H9 (cell line): ENCODE measurements at regions not wholly inside any gene's neighbourhood (a gene's known extent, or its start where the extent isn't known, plus 50 kb on each side); places are given as distances from the start of the nearest gene placed in this dataset.

Source experiments
- DNase-seq: peaks from one replicate; pipeline ENCODE4 v3.0.0-alpha.2; 2017
- H2AFZ ChIP-seq: one replicate; pipeline ENCODE4 v1.6.1; 2013; ENCODE audit warnings: mild to moderate bottlenecking, low read length, control low read depth, moderate library complexity
- H2AK5ac ChIP-seq: 2 replicates; pipeline ENCODE4 v1.6.1; 2013; ENCODE audit warnings: low read length, control low read depth, mixed read lengths; ENCODE audit not compliant: insufficient read length
- H2BK120ac ChIP-seq: one replicate; pipeline ENCODE4 v1.6.1; 2013; ENCODE audit warnings: low read depth, mild to moderate bottlenecking, low read length, control low read depth, inconsistent platforms; ENCODE audit not compliant: poor library complexity, severe bottlenecking
- H2BK12ac ChIP-seq: 2 replicates; pipeline ENCODE4 v1.6.1; 2013; ENCODE audit warnings: low read length, control low read depth, mixed read lengths, low read depth; ENCODE audit not compliant: insufficient read length
- H2BK15ac ChIP-seq: 2 replicates; pipeline ENCODE4 v1.6.1; 2013; ENCODE audit warnings: low read depth, low read length, control low read depth
- H2BK20ac ChIP-seq: one replicate; pipeline ENCODE4 v1.6.1; 2013; ENCODE audit warnings: low read depth, mild to moderate bottlenecking, low read length, control low read depth, inconsistent platforms; ENCODE audit not compliant: poor library complexity, severe bottlenecking
- H2BK5ac ChIP-seq: 2 replicates; pipeline ENCODE4 v1.6.1; 2013; ENCODE audit warnings: low read length, control low read depth, mixed read lengths; ENCODE audit not compliant: insufficient read length
- H3K14ac ChIP-seq: 2 replicates; pipeline ENCODE4 v1.6.1; 2013; ENCODE audit warnings: low read length, control low read depth; ENCODE audit not compliant: insufficient read depth
- H3K18ac ChIP-seq: 2 replicates; pipeline ENCODE4 v1.6.1; 2013; ENCODE audit warnings: low read depth, mild to moderate bottlenecking, mixed read lengths, low read length, control low read depth; ENCODE audit not compliant: insufficient read length
- H3K23ac ChIP-seq: 2 replicates; pipeline ENCODE4 v1.6.1; 2013; ENCODE audit warnings: low read length, control low read depth, mixed read lengths, low read depth; ENCODE audit not compliant: insufficient read length
- H3K23me2 ChIP-seq: 2 replicates; pipeline ENCODE4 v1.6.1; 2013; ENCODE audit warnings: low read depth, mild to moderate bottlenecking, mixed read lengths, low read length, control low read depth; ENCODE audit not compliant: insufficient read length, poor library complexity, severe bottlenecking
- H3K27ac ChIP-seq: 2 replicates; pipeline ENCODE4 v1.5.1; 2013; ENCODE audit warnings: low read length, control low read depth, mixed read lengths, low read depth; ENCODE audit not compliant: insufficient read length
- H3K27me3 ChIP-seq: 2 replicates; pipeline ENCODE4 v1.6.1; 2013; ENCODE audit warnings: low read length, control low read depth, inconsistent platforms; ENCODE audit not compliant: insufficient read depth
- H3K4ac ChIP-seq: 2 replicates; pipeline ENCODE4 v1.6.1; 2013; ENCODE audit warnings: low read depth, mild to moderate bottlenecking, control low read depth, inconsistent platforms, low read length, moderate library complexity
- H3K4me1 ChIP-seq: 2 replicates; pipeline ENCODE4 v1.6.1; 2013; ENCODE audit warnings: low read length, control low read depth, inconsistent platforms; ENCODE audit not compliant: insufficient read depth
- H3K4me2 ChIP-seq: 2 replicates; pipeline ENCODE4 v1.6.1; 2013; ENCODE audit warnings: low read length, control low read depth, mixed read lengths; ENCODE audit not compliant: insufficient read length, insufficient read depth
- H3K56ac ChIP-seq: 2 replicates; pipeline ENCODE4 v1.6.1; 2013; ENCODE audit warnings: low read depth, mild to moderate bottlenecking, mixed read lengths, low read length, control low read depth; ENCODE audit not compliant: insufficient read length
- H3K79me1 ChIP-seq: 2 replicates; pipeline ENCODE4 v1.6.1; 2013; ENCODE audit warnings: low read depth, mild to moderate bottlenecking, moderate library complexity, low read length, control low read depth, inconsistent platforms; ENCODE audit not compliant: insufficient read depth, poor library complexity, severe bottlenecking
- H3K79me2 ChIP-seq: 2 replicates; pipeline ENCODE4 v1.6.1; 2013; ENCODE audit warnings: low read length, control low read depth, inconsistent platforms; ENCODE audit not compliant: insufficient read depth
- H3K9ac ChIP-seq: 2 replicates; pipeline ENCODE4 v1.6.1; 2013; ENCODE audit warnings: low read length, control low read depth, mixed read lengths; ENCODE audit not compliant: insufficient read length; ENCODE audit errors: extremely low read depth
- H3K9me3 ChIP-seq: one replicate; pipeline ENCODE4 v1.6.1; 2013; ENCODE audit warnings: low read depth, low read length, inconsistent platforms; ENCODE audit not compliant: control insufficient read depth
- H3T11ph ChIP-seq: one replicate; pipeline ENCODE4 v1.6.1; 2013; ENCODE audit warnings: mild to moderate bottlenecking, low read length, control low read depth, inconsistent platforms
- H4K20me1 ChIP-seq: one replicate; pipeline ENCODE4 v1.6.1; 2013; ENCODE audit not compliant: control insufficient read depth, insufficient read length, insufficient read depth
- H4K5ac ChIP-seq: 2 replicates; pipeline ENCODE4 v1.6.1; 2013; ENCODE audit warnings: low read depth, mild to moderate bottlenecking, mixed read lengths, low read length, control low read depth; ENCODE audit not compliant: insufficient read length
- H4K8ac ChIP-seq: replicated peaks from 2 replicates; pipeline ENCODE4 v1.6.1; 2013; ENCODE audit warnings: low read length, control low read depth, mixed read lengths, low read depth; ENCODE audit not compliant: insufficient read length
- H4K91ac ChIP-seq: 2 replicates; pipeline ENCODE4 v1.6.1; 2013; ENCODE audit warnings: low read depth, mild to moderate bottlenecking, moderate library complexity, mixed read lengths, low read length, control low read depth; ENCODE audit not compliant: insufficient read length
- H3K27ac Mint-ChIP-seq, 3 experiments: 2 replicates in 2 of 3; 3 replicates in 1 of 3; pipeline ENCODE4 v1.8.0; 2020 to 2021; ENCODE audit warnings: mixed read lengths in 3 of 3, mild to moderate bottlenecking in 1 of 3, moderate library complexity in 1 of 3
- H3K27me3 Mint-ChIP-seq: 2 replicates; pipeline ENCODE4 v1.8.0; 2021; ENCODE audit warnings: low read depth, mild to moderate bottlenecking, moderate library complexity, mixed read lengths
- H3K36me3 Mint-ChIP-seq, 3 experiments: 2 replicates in 2 of 3; 3 replicates in 1 of 3; pipeline ENCODE4 v1.8.0; 2020 to 2021; ENCODE audit warnings: low read depth in 3 of 3, mixed read lengths in 3 of 3; ENCODE audit not compliant: insufficient read depth in 1 of 3
- H3K4me1 Mint-ChIP-seq, 2 experiments: 2 replicates each; pipeline ENCODE4 v1.8.0; 2020; ENCODE audit warnings: mixed read lengths in 2 of 2
- H3K4me3 Mint-ChIP-seq, 2 experiments: 2 replicates in 1 of 2; 3 replicates in 1 of 2; pipeline ENCODE4 v1.8.0; 2020 to 2021; ENCODE audit warnings: mild to moderate bottlenecking in 2 of 2, mixed read lengths in 2 of 2, moderate library complexity in 1 of 2
- H3K9me3 Mint-ChIP-seq, 2 experiments: 2 replicates in 1 of 2; 3 replicates in 1 of 2; pipeline ENCODE4 v1.8.0; 2020; ENCODE audit warnings: mild to moderate bottlenecking in 2 of 2, mixed read lengths in 2 of 2, moderate library complexity in 1 of 2
- WGBS: extraction: QIAGEN DNeasy Blood & Tissue Kit; methylation state at CpG from one replicate; pipeline ENCODE4 v1.1.7; 2013; ENCODE audit warnings: missing lambda C conversion rate, low lambda C conversion rate, mixed read lengths; ENCODE audit not compliant: insufficient read length; ENCODE audit errors: extremely low coverage; 5-methylcytosine and 5-hydroxymethylcytosine counted together
- TF ChIP-seq, protein P1 (sequence below): fragments of 200-600 bp; sonication (generic); conservative IDR thresholded peaks from 3 replicates; pipeline ENCODE4 v1.8.0; 2021; ENCODE audit warnings: antibody characterized with exemption, mild to moderate bottlenecking

DNA sequence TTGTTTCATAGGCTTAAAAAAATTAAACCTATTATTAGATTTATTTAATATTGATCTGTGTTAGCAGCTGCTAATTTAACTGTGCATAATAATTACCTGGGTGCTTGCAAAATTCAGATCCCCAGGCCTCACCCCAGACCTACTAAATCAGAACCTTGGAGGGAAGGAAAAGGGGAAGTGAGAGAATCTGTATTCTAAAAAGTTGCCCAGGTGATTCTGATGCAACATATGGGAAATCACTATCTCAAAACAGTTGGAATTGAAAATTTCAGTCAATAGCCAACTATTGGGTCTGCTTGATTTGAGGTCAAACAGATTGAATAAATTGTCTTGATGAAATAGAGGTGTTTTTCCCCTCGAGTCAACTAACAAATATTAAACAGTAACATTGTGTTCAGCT is 538.5 kb upstream of the ADAMTS9 start:
- Histone ChIP-seq H2AFZ (no peak overlapping the region), H3K9me3 (no peaks in the 10 kb centered on the region), H2BK15ac (no peak overlapping the region), H3K56ac (no peak overlapping the region), H2BK5ac (no peak overlapping the region), H3K9ac (no peak overlapping the region), H3K27ac (no peak overlapping the region), H2BK20ac (no peak overlapping the region), H2BK12ac (no peak overlapping the region), H3K18ac (no peak overlapping the region), H3K27me3 (no peaks in the 10 kb centered on the region), H4K91ac (no peak overlapping the region), H2AK5ac (no peak overlapping the region), H3K23ac (no peak overlapping the region), H4K5ac (no peak overlapping the region), H3K79me1 (no peaks in the 10 kb centered on the region), H3T11ph (no peak overlapping the region), H3K4me1 (no peaks in the 10 kb centered on the region), H3K4me2 (no peak overlapping the region), H3K23me2 (no peaks in the 10 kb centered on the region), H3K4ac (no peak overlapping the region), H2BK120ac (no peak overlapping the region), H4K8ac (no peak overlapping the region), H3K79me2 (no peaks in the 10 kb centered on the region), H3K14ac (no peak overlapping the region), H4K20me1 (no peaks in the 10 kb centered on the region)
- Mint-ChIP-seq H3K27me3 (no peaks in the 10 kb centered on the region), H3K36me3 (no peaks in the 10 kb centered on the region), H3K9me3 (no peaks in the 10 kb centered on the region), H3K4me3 (no peak overlapping the region), H3K27ac (no peak overlapping the region), H3K4me1 (no peaks in the 10 kb centered on the region)
- WGBS, result no CpG with 5 or more reads among the region's 1 CpG
- no peak for DNase-seq
- TF ChIP-seq, protein P1, sequence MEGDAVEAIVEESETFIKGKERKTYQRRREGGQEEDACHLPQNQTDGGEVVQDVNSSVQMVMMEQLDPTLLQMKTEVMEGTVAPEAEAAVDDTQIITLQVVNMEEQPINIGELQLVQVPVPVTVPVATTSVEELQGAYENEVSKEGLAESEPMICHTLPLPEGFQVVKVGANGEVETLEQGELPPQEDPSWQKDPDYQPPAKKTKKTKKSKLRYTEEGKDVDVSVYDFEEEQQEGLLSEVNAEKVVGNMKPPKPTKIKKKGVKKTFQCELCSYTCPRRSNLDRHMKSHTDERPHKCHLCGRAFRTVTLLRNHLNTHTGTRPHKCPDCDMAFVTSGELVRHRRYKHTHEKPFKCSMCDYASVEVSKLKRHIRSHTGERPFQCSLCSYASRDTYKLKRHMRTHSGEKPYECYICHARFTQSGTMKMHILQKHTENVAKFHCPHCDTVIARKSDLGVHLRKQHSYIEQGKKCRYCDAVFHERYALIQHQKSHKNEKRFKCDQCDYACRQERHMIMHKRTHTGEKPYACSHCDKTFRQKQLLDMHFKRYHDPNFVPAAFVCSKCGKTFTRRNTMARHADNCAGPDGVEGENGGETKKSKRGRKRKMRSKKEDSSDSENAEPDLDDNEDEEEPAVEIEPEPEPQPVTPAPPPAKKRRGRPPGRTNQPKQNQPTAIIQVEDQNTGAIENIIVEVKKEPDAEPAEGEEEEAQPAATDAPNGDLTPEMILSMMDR, result no peak
